ENCODE measurements at regions not wholly inside any gene's neighbourhood (a gene's known extent, or its start where the extent isn't known, plus 50 kb on each side); places are given as distances from the start of the nearest gene placed in this dataset.

DNA sequence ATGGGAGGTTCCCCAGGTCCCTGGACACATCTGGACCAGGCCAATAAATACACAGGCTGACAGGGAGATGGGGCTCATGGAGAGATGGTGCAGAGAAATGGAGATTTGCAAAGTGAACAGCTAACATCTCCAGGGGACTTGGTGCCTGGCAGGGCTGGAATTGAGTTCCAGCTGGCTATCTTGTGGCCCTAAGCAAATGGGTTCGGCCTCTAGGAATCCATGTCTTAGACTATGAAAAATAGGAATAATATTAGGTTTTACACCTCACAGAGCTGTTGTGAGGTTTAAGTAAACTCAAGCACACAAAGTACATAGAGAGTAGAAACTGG is 82.9 kb upstream of the SPATA12 start:
- no peak for TF ChIP-seq POLR2AphosphoS5 (IDR thresholded peaks at IDR 0.05; ENCODE audit: low read depth, low read length)
- TF ChIP-seq SP1 (IDR thresholded peaks at IDR 0.05; ENCODE audit: low read depth): no peak
- TF ChIP-seq, protein P1, sequence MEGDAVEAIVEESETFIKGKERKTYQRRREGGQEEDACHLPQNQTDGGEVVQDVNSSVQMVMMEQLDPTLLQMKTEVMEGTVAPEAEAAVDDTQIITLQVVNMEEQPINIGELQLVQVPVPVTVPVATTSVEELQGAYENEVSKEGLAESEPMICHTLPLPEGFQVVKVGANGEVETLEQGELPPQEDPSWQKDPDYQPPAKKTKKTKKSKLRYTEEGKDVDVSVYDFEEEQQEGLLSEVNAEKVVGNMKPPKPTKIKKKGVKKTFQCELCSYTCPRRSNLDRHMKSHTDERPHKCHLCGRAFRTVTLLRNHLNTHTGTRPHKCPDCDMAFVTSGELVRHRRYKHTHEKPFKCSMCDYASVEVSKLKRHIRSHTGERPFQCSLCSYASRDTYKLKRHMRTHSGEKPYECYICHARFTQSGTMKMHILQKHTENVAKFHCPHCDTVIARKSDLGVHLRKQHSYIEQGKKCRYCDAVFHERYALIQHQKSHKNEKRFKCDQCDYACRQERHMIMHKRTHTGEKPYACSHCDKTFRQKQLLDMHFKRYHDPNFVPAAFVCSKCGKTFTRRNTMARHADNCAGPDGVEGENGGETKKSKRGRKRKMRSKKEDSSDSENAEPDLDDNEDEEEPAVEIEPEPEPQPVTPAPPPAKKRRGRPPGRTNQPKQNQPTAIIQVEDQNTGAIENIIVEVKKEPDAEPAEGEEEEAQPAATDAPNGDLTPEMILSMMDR (IDR thresholded peaks at IDR 0.05 in 2 of 3, conservative IDR thresholded peaks at IDR 0.05 in 1 of 3; ENCODE audit: borderline replicate concordance in 1 of 3, insufficient read depth in 1 of 3, low read depth in 2 of 3, low read length in 2 of 3): no peak
- no peak for TF ChIP-seq POLR2A (IDR thresholded peaks at IDR 0.05; ENCODE audit: borderline replicate concordance, extremely low read depth, insufficient read depth, insufficient read length)
- TF ChIP-seq ZNF274 (IDR thresholded peaks at IDR 0.05; ENCODE audit: low read depth, low read length): no peak
- TF ChIP-seq CEBPB (IDR thresholded peaks at IDR 0.05; ENCODE audit: low read depth): no peak
- no peak for TF ChIP-seq YY1 (IDR thresholded peaks at IDR 0.05; ENCODE audit: extremely low read depth, insufficient replicate concordance, low read depth, low read length)
- TF ChIP-seq EZH2phosphoT487 (IDR thresholded peaks at IDR 0.05; ENCODE audit: borderline replicate concordance): no peak
- TF ChIP-seq, protein P2, sequence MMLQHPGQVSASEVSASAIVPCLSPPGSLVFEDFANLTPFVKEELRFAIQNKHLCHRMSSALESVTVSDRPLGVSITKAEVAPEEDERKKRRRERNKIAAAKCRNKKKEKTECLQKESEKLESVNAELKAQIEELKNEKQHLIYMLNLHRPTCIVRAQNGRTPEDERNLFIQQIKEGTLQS (IDR thresholded peaks at IDR 0.05): no peak
- TF ChIP-seq, protein P3, sequence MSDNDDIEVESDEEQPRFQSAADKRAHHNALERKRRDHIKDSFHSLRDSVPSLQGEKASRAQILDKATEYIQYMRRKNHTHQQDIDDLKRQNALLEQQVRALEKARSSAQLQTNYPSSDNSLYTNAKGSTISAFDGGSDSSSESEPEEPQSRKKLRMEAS (IDR thresholded peaks at IDR 0.05): no peak
- TF ChIP-seq EZH2 (IDR thresholded peaks at IDR 0.05): no peak
- TF ChIP-seq, protein P4, sequence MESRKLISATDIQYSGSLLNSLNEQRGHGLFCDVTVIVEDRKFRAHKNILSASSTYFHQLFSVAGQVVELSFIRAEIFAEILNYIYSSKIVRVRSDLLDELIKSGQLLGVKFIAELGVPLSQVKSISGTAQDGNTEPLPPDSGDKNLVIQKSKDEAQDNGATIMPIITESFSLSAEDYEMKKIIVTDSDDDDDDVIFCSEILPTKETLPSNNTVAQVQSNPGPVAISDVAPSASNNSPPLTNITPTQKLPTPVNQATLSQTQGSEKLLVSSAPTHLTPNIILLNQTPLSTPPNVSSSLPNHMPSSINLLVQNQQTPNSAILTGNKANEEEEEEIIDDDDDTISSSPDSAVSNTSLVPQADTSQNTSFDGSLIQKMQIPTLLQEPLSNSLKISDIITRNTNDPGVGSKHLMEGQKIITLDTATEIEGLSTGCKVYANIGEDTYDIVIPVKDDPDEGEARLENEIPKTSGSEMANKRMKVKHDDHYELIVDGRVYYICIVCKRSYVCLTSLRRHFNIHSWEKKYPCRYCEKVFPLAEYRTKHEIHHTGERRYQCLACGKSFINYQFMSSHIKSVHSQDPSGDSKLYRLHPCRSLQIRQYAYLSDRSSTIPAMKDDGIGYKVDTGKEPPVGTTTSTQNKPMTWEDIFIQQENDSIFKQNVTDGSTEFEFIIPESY (IDR thresholded peaks at IDR 0.05; ENCODE audit: extremely low read depth, insufficient replicate concordance, low read length): no peak

All from HCT116 (cell line).